ENCODE measurements at regions not wholly inside any gene's neighbourhood (a gene's known extent, or its start where the extent isn't known, plus 50 kb on each side); places are given as distances from the start of the nearest gene placed in this dataset.

DNA sequence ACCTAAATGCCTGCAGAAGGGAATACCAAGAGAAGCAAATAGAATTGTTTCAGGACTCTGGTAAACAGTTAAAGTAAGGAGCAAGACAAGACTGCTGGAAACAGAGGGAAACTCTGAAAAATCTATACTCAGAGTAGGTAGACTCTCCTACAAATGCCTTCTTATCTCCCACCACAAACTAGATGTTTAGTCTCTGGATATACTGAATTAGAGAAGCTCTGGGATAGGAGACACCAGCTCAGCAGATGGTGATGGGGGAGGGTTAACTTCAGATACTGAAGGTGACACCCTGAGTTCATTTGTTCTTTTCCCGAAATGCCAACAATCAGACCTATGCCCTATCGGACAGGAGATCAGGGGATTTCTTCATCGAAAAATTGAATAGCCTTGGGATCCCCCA lies 54.1 kb upstream of the CHD1 start:
- TF ChIP-seq, protein P1, sequence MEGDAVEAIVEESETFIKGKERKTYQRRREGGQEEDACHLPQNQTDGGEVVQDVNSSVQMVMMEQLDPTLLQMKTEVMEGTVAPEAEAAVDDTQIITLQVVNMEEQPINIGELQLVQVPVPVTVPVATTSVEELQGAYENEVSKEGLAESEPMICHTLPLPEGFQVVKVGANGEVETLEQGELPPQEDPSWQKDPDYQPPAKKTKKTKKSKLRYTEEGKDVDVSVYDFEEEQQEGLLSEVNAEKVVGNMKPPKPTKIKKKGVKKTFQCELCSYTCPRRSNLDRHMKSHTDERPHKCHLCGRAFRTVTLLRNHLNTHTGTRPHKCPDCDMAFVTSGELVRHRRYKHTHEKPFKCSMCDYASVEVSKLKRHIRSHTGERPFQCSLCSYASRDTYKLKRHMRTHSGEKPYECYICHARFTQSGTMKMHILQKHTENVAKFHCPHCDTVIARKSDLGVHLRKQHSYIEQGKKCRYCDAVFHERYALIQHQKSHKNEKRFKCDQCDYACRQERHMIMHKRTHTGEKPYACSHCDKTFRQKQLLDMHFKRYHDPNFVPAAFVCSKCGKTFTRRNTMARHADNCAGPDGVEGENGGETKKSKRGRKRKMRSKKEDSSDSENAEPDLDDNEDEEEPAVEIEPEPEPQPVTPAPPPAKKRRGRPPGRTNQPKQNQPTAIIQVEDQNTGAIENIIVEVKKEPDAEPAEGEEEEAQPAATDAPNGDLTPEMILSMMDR (IDR thresholded peaks at IDR 0.05): no peak
- no peak for TF ChIP-seq POLR2A (IDR thresholded peaks at IDR 0.05)
